Stimulated activated CD4-positive, alpha-beta T cell treated with anti-CD3 and anti-CD28 coated beads, Interleukin-15, amount 100 ng/mL, for 24 hours (primary cell): ENCODE measurements at regions not wholly inside any gene's neighbourhood (a gene's known extent, or its start where the extent isn't known, plus 50 kb on each side); places are given as distances from the start of the nearest gene placed in this dataset.

Source experiments
- DNase-seq: peaks from one replicate; pipeline ENCODE4 v3.0.0-alpha.2; 2020

- no peak for DNase-seq
Observed at GRCh38 chrX:109312757-109313156, 169.1 kb downstream of the GUCY2F start.

GRCh38 chrX:109310031-109310430 lies 171.9 kb downstream of the GUCY2F start:
- DNase-seq = no peak

DNA sequence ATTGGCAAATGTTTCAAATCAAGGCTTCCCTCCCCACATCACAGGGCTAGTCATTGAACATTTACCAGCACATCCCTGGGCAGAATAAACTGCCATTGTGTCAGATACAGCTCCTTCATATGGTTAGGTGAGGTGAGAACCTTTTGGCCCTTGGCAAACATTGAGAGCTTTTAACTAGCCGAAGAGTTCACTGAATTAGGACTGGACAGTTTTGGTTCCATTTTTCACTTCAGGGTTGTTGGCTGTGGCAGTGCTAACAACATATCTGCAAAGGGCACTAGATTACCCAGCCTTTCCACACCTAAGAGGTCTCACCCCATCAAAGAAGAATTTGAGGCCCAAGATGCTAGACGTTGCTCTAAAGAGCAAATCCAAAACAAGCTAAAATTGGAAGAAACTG lies 180.7 kb downstream of the GUCY2F start:
- DNase-seq = no peak

- DNase-seq = no peak
Observed at GRCh38 chrX:109300415-109300814, 181.5 kb downstream of the GUCY2F start.

GRCh38 chrX:109299091-109299490 lies 182.8 kb downstream of the GUCY2F start:
- DNase-seq = no peak

- no peak for DNase-seq
Observed at GRCh38 chrX:109294097-109294814, 187.6 kb downstream of the GUCY2F start.

DNA sequence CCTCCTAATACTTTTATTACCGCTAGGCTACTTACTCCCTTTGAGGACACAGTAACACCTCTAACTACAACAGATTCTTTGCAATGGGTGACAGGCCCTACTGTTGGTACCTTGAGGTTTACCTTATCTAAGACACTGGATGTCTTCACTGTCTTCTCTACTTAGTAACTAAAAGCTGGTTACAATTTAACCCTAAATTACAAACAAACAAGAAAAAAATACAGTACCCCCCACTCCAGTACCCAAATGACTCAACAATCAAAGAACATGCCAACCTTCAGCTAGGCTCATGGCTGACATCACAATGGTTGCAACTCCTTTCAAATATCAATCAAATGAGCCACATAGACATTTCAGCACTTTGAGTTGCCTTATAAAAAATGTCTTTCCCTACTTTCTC lies 198.0 kb downstream of the GUCY2F start:
- DNase-seq = no peak

DNA sequence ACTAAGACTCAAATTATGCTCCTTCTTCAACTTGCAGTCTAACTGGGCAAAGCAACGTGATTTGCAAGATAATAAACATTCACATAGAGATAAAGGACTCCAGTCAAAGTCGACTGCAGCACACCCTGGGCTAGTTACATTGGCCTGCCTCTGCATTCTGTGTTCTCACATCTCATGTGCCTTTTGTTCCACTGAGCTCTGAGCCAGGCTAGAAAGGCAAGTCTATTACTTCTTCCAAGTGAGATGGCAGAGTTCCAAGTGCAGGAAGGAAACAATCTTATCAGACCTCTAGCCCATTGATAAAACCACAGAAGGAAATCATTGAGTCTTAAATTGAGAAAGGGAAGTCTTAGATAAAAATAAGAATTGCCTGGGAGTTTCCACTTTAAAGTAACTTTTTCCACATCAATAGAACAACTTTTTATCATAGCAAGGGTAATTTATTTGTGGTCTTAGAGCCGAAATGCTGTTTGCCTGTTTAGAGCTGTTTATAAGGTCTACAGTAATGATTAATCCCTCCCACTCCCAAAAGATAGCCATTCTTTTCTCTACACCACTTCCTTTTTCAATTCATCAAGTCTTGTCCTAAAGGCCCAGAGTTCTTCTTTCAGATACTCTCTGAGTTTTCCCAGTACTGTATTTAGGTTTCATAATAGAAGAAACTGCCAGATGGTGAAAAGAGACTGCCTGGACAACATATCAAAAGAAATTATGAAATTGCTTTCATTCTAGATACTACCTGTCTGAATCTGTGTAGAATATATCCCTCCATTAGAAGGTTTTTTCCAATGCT lies 200.2 kb downstream of the GUCY2F start:
- DNase-seq = no peak

DNA sequence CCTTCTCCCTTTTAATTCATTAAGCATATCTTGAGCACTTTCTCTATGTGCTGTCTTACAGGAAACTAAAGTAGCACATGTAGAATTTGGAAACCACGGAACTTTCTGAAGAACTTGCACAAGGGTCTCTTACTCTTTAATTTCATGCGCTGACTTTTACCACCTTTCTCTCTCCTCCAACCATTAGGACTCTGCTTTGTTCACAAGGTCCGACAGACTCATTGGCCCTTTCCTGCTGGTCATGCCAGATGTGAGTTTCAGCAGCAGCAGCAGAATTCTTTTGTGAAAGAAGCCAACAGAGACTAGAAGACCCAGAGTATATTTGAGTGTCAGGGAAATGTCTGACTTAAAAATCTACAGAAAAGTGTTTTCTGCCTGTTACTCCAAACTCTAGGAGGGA lies 207.1 kb downstream of the GUCY2F start:
- no peak for DNase-seq

GRCh38 chrX:109270580-109271484 lies 211.1 kb downstream of the GUCY2F start:
- peak; percentile 52 for DNase-seq

- DNase-seq = no peak
Observed at GRCh38 chrX:109268340-109268739, 213.5 kb downstream of the GUCY2F start.

GRCh38 chrX:109266034-109266433 lies 215.9 kb downstream of the GUCY2F start:
- DNase-seq = no peak

- no peak for DNase-seq
Observed at GRCh38 chrX:109264878-109265277, 217.0 kb downstream of the GUCY2F start.

GRCh38 chrX:109261279-109261678 lies 220.6 kb downstream of the GUCY2F start:
- no peak for DNase-seq

DNA sequence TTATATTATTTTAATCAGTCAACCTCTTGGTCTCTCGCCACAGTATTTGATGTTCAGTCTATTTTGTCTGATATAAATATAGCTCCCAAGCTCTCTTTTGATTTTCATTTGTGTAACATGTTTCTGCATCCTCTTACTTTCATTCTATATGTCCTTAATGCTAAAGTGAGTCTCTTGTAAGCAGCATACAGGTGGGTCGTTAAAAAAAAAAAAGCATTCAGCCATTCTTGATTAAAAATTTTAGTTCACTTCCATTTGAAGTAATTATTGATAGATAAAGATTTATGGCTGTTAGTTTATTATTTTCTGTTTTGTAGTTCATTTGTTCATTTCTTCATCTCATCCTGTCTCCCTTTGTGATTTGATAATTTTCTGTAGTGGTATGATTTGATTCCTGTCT lies 229.1 kb downstream of the GUCY2F start:
- no peak for DNase-seq

DNA sequence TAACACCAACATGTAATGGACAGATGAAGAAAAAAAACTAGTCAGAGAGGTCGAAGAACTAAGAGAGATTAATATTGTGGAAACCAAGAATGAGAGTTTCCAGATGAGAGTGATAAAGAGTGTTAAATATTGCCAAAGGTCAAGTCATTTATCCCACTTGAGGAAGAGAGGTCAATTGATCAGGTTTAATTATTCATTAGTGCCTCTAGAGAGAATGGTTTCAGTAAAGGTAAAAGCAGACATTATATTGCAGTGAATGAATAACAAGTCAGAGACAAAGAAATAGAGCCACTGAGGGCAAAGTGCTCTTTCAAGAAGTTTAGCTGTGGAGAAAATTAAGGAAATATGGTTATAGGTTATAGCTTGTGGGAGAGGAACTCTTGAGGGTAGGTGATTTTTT lies 263.1 kb downstream of the GUCY2F start:
- no peak for DNase-seq

DNA sequence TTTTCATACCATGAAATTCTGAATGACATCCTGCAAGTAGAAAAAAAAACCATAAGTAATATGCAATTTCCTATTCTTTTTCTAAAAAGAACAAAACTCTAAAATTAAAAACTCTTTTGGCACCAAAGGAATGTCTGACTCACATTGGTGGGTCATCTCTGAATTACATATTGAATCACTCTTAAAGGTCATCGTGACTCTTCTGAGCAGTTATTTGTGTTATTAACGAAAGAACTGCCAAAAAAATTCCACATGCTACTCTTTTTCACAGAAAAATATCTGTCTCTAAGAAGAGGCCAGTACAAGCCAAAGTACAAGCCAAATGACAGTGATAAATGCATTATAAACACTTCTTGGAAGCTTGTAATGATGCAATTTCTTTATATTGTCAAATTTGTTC lies 282.2 kb downstream of the GUCY2F start:
- DNase-seq = no peak

DNA sequence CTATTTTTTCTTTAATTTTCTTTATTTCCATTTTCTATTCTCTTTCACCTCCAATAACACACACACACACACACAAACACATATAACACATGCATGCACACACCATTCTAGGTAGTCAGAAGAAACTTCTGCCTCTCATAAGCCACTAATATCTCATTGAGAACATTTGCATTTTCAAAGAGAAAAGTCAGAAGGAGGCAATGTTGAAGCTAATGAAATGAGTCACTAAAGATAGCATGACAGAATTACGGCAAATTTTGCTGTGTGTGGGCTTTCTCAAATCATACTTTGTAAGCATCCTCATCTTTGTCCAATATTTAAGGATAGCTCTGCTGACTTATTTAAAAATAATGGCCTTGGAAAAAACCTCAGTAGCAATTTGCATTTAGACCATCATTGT lies 291.3 kb downstream of the GUCY2F start:
- no peak for DNase-seq

DNA sequence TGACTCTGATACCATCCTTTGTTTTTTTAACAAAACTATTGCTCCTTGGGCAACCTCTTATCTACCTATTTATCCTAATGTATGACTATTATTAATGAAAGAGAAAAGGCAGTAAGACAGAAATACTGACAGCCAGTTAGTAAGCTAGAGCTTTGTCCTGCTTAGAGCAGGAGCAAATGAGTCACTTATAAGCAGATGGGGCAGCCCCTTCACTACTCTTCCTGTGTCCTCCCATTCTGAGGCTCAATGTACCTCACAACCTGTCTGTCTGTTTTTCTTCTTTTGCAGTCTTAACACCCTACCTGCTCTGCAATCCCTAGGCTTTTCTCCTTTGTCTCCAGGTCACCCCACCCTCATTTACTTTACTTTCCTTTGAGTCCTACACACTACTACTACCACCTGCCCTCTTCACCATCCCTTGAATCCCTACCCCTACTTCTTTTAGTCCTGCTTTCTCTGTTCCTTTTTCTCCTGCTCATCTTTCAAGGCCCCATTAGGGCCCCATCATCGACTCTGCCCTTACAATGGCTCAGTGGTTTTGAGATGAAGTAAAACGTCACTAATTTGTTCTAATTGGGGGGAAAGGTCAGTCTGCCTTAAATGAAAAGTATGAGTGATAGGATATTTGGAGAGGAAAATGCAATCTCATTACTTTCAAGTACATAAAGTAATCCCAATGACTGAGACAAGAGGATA lies 294.3 kb downstream of the GUCY2F start:
- no peak for DNase-seq

DNA sequence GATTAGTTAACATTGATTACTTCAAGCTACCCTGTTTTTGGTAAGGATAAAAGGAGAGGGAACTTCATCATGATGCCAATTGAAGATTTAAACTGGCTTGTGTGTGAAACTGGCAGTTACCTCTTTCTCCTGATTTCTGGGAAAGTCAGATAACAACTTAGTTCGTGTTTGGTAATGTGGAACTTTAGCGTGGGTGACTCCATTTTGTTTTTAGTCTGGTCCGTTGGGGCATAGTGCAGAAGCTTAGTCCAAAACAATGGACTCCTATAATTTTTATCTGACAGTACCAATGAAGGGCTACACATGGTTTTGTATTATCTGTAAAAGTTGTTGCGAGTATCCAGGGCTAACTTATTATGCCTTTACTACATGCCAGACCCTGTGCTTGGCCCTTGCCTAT lies 294.9 kb downstream of the GUCY2F start:
- DNase-seq = no peak

- DNase-seq = no peak
Observed at GRCh38 chrX:109184506-109185139, 297.3 kb downstream of the GUCY2F start.

DNA sequence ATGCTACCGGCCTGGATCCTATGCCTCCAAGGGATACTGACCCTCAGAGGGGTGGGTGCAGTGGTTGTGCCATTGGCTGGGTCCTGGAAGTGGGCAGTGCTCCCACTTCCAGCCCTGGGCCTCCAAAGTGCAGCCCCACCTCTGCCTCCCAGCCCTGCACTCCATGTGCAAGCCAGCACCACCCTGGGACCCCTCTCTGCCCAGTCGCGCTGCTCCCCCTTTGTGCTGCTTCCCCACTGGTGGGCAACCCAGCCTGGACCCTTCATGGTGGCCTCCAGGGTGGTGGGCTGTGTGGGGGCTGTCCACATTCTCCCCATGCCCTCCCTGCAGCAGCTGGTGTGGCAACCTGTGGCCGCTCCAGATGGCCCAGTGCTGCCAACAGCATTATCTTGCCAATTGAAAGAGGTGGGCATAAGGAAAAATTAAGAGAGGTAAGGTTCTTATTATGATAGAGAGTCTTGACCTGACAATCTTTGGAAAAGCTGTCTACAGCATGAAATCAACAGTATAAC lies 309.7 kb downstream of the GUCY2F start:
- DNase-seq = no peak
